DMS53 treated with DMSO at 0.1 percent for 48 hours (cell line): ENCODE measurements at regions not wholly inside any gene's neighbourhood (a gene's known extent, or its start where the extent isn't known, plus 50 kb on each side); places are given as distances from the start of the nearest gene placed in this dataset.

Experiments used
- DNase-seq: peaks from one replicate; lab custom pipeline; 2025; ENCODE audit not compliant: unreplicated experiment; lab: John Stamatoyannopoulos, UW

GRCh38 chr3:22969276-22969675 lies 233.9 kb upstream of the UBE2E2 start:
- no peak for DNase-seq

- DNase-seq = no peak
These were observed 231.6 kb upstream of the UBE2E2 start for GRCh38 chr3:22971497-22971896.

GRCh38 chr3:22977042-22977441 lies 226.1 kb upstream of the UBE2E2 start:
- no peak for DNase-seq

- no peak for DNase-seq
These were observed 225.4 kb upstream of the UBE2E2 start for GRCh38 chr3:22977650-22978289.

- DNase-seq = no peak
These were observed 223.5 kb upstream of the UBE2E2 start for GRCh38 chr3:22979581-22979980.

GRCh38 chr3:22980346-22980745 lies 222.8 kb upstream of the UBE2E2 start:
- no peak for DNase-seq

GRCh38 chr3:22981166-22981565 lies 222.0 kb upstream of the UBE2E2 start:
- DNase-seq = no peak

- no peak for DNase-seq
These were observed 221.3 kb upstream of the UBE2E2 start for GRCh38 chr3:22981861-22982260.

GRCh38 chr3:22982981-22983587 lies 220.0 kb upstream of the UBE2E2 start:
- DNase-seq = no peak

GRCh38 chr3:22986958-22987357 lies 216.2 kb upstream of the UBE2E2 start:
- no peak for DNase-seq

GRCh38 chr3:22988566-22988965 lies 214.6 kb upstream of the UBE2E2 start:
- peak; percentile 32 for DNase-seq

GRCh38 chr3:22989716-22990115 lies 213.4 kb upstream of the UBE2E2 start:
- no peak for DNase-seq

- DNase-seq = no peak
These were observed 212.6 kb upstream of the UBE2E2 start for GRCh38 chr3:22990291-22991200.

- DNase-seq = no peak
These were observed 208.3 kb upstream of the UBE2E2 start for GRCh38 chr3:22994781-22995180.

GRCh38 chr3:22996920-22997571 lies 206.1 kb upstream of the UBE2E2 start:
- no peak for DNase-seq

- DNase-seq = no peak
These were observed 202.8 kb upstream of the UBE2E2 start for GRCh38 chr3:23000371-23000770.

- DNase-seq = no peak
These were observed 201.0 kb upstream of the UBE2E2 start for GRCh38 chr3:23002151-23002550.

GRCh38 chr3:23002836-23003732 lies 200.0 kb upstream of the UBE2E2 start:
- peak; percentile 46 for DNase-seq

- DNase-seq = no peak
These were observed 199.4 kb upstream of the UBE2E2 start for GRCh38 chr3:23003733-23004046.

GRCh38 chr3:23004971-23005370 lies 198.2 kb upstream of the UBE2E2 start:
- no peak for DNase-seq

- DNase-seq = no peak
These were observed 185.3 kb upstream of the UBE2E2 start for GRCh38 chr3:23017801-23018200.
